ENCODE measurements at regions not wholly inside any gene's neighbourhood (a gene's known extent, or its start where the extent isn't known, plus 50 kb on each side); places are given as distances from the start of the nearest gene placed in this dataset.
"Not testable (repeated sequence)": the region's sequence is repeated elsewhere in the genome, so short reads cannot be mapped to it uniquely, and the experiment has no call there.

GRCh38 chr6:106849120-106849519 lies 125.4 kb downstream of the CD24 start:
- peak; percentile 25 for DNase-seq (ENCODE audit: low read depth)

GRCh38 chr6:106847116-106847515 lies 127.4 kb downstream of the CD24 start:
- DNase-seq (ENCODE audit: low read depth), result peak; percentile 38

GRCh38 chr6:106844930-106845329 lies 129.6 kb downstream of the CD24 start:
- no peak for DNase-seq (ENCODE audit: low read depth)

GRCh38 chr6:106832766-106833510 lies 141.6 kb downstream of the CD24 start:
- no peak for DNase-seq (ENCODE audit: low read depth)

- no peak for DNase-seq (ENCODE audit: low read depth)
Measured at GRCh38 chr6:106830930-106831329, 143.6 kb downstream of the CD24 start.

- DNase-seq (ENCODE audit: low read depth), result peak; percentile 86
Measured at GRCh38 chr6:106829451-106829850, 145.1 kb downstream of the CD24 start.

- no peak for DNase-seq (ENCODE audit: low read depth)
Measured at GRCh38 chr6:106827081-106827480, 147.4 kb downstream of the CD24 start.

GRCh38 chr6:106825156-106825555 lies 149.4 kb downstream of the CD24 start:
- DNase-seq (ENCODE audit: low read depth), result no peak

- DNase-seq (ENCODE audit: low read depth), result no peak
Measured at GRCh38 chr6:106823732-106824351, 150.7 kb downstream of the CD24 start.

GRCh38 chr6:106823058-106823457 lies 151.5 kb downstream of the CD24 start:
- no peak for DNase-seq (ENCODE audit: low read depth)

- DNase-seq (ENCODE audit: low read depth), result peak; percentile 45
Measured at GRCh38 chr6:106820412-106820852, 154.1 kb downstream of the CD24 start.

- DNase-seq (ENCODE audit: low read depth), result no peak
Measured at GRCh38 chr6:106811088-106811686, 163.3 kb downstream of the CD24 start.

GRCh38 chr6:106808758-106809157 lies 165.8 kb downstream of the CD24 start:
- DNase-seq (ENCODE audit: low read depth), result no peak

- DNase-seq (ENCODE audit: low read depth), result no peak
Measured at GRCh38 chr6:106807947-106808611, 166.4 kb downstream of the CD24 start.

- DNase-seq (ENCODE audit: low read depth), result not testable (repeated sequence)
Measured at GRCh38 chr6:106806253-106806652, 168.3 kb downstream of the CD24 start.

GRCh38 chr6:106805771-106806170 lies 168.8 kb downstream of the CD24 start:
- no peak for DNase-seq (ENCODE audit: low read depth)

- no peak for DNase-seq (ENCODE audit: low read depth)
Measured at GRCh38 chr6:106804346-106805335, 169.9 kb downstream of the CD24 start.

GRCh38 chr6:106803188-106803587 lies 171.3 kb downstream of the CD24 start:
- no peak for DNase-seq (ENCODE audit: low read depth)

GRCh38 chr6:106802139-106802538 lies 172.4 kb downstream of the CD24 start:
- DNase-seq (ENCODE audit: low read depth), result no peak

- no peak for DNase-seq (ENCODE audit: low read depth)
Measured at GRCh38 chr6:106801256-106801655, 171.9 kb downstream of the QRSL1 start.

- no peak for DNase-seq (ENCODE audit: low read depth)
Measured at GRCh38 chr6:106800379-106800778, 171.0 kb downstream of the QRSL1 start.
